Activated CD4-positive, alpha-beta T cell treated with anti-CD3 and anti-CD28 coated beads, Interleukin-2, Interleukin-4, amounts not matched to agents 100 ng/mL and 50 ng/mL, durations not matched to agents 16 hours and 8 hours (primary cell): ENCODE measurements at regions not wholly inside any gene's neighbourhood (a gene's known extent, or its start where the extent isn't known, plus 50 kb on each side); places are given as distances from the start of the nearest gene placed in this dataset.

Source experiments
- DNase-seq: peaks from one replicate; pipeline ENCODE4 v3.0.0-alpha.2; 2020; ENCODE audit warnings: low spot score

- DNase-seq = no peak
These were observed 259.5 kb downstream of the BRD1 start for GRCh38 chr22:49567899-49568750.

GRCh38 chr22:49566693-49567092, 261.0 kb downstream of the BRD1 start:
- DNase-seq = no peak

GRCh38 chr22:49566141-49566541, 261.5 kb downstream of the BRD1 start:
- no peak for DNase-seq

GRCh38 chr22:49565516-49565855, 262.2 kb downstream of the BRD1 start:
- no peak for DNase-seq

- DNase-seq = no peak
These were observed 262.8 kb downstream of the BRD1 start for GRCh38 chr22:49564666-49565515.

- DNase-seq = no peak
These were observed 263.6 kb downstream of the BRD1 start for GRCh38 chr22:49564054-49564453.

- no peak for DNase-seq
These were observed 264.9 kb downstream of the BRD1 start for GRCh38 chr22:49562685-49563249.

- no peak for DNase-seq
These were observed 265.7 kb downstream of the BRD1 start for GRCh38 chr22:49561976-49562375.

- no peak for DNase-seq
These were observed 266.3 kb downstream of the BRD1 start for GRCh38 chr22:49561338-49561737.

GRCh38 chr22:49555526-49555925, 272.1 kb downstream of the BRD1 start:
- no peak for DNase-seq

- no peak for DNase-seq
These were observed 272.9 kb downstream of the BRD1 start for GRCh38 chr22:49554741-49555140.

GRCh38 chr22:49554296-49554625, 273.4 kb downstream of the BRD1 start:
- DNase-seq = no peak

GRCh38 chr22:49553518-49554295, 274.0 kb downstream of the BRD1 start:
- DNase-seq = no peak

- no peak for DNase-seq
These were observed 274.6 kb downstream of the BRD1 start for GRCh38 chr22:49553076-49553475.

- no peak for DNase-seq
These were observed 275.6 kb downstream of the BRD1 start for GRCh38 chr22:49551897-49552614.

GRCh38 chr22:49551446-49551845, 276.2 kb downstream of the BRD1 start:
- no peak for DNase-seq

GRCh38 chr22:49550766-49551362, 276.8 kb downstream of the BRD1 start:
- DNase-seq = no peak

- no peak for DNase-seq
These were observed 277.6 kb downstream of the BRD1 start for GRCh38 chr22:49550141-49550430.

GRCh38 chr22:49549256-49550140, 278.2 kb downstream of the BRD1 start:
- DNase-seq = no peak
